Upper lobe of left lung (tissue), 4 donors: ENCODE measurements at regions not wholly inside any gene's neighbourhood (a gene's known extent, or its start where the extent isn't known, plus 50 kb on each side); places are given as distances from the start of the nearest gene placed in this dataset.

ENCODE experiments used
- CTCF ChIP-seq, 6 experiments: fragments of 450-650 bp in 4 of 6; fragments of 200-600 bp in 2 of 6; sonication (generic) in 2 of 6; IDR thresholded peaks; one replicate each; pipeline ENCODE4 v1.5.1; 2016 to 2019; ENCODE audit warnings: antibody characterized with exemption in 6 of 6
- POLR2A ChIP-seq, 4 donors: fragments of 450-650 bp; IDR thresholded peaks; one replicate each; pipeline ENCODE4 v1.5.1; 2016 to 2017; ENCODE audit warnings: antibody characterized with exemption in 4 of 4, mild to moderate bottlenecking in 2 of 4
- POLR2AphosphoS5 ChIP-seq, 2 donors: sonication (generic); formaldehyde crosslinking; IDR thresholded peaks; one replicate each; pipeline ENCODE4 v1.5.1; 2017; ENCODE audit warnings: antibody characterized with exemption in 2 of 2

GRCh38 chr10:60726257-60726656, 52.0 kb upstream of the CDK1 start:
- TF ChIP-seq CTCF (IDR thresholded peaks at IDR 0.05) = no peak
- TF ChIP-seq POLR2A (IDR thresholded peaks at IDR 0.05) = no peak
- TF ChIP-seq POLR2AphosphoS5 (IDR thresholded peaks at IDR 0.05) = no peak
